Hepatocyte (in vitro differentiated cells): ENCODE measurements at regions not wholly inside any gene's neighbourhood (a gene's known extent, or its start where the extent isn't known, plus 50 kb on each side); places are given as distances from the start of the nearest gene placed in this dataset.

Experiments used
- EZH2 ChIP-seq: fragments of 200-600 bp; sonication (generic); IDR thresholded peaks from 2 replicates; pipeline ENCODE4 v1.6.1; 2016; ENCODE audit warnings: antibody characterized with exemption, mild to moderate bottlenecking, borderline replicate concordance
- TF ChIP-seq, protein P1 (sequence below): fragments of 200-600 bp; sonication (generic); IDR thresholded peaks from 2 replicates; pipeline ENCODE4 v1.5.1; 2016; ENCODE audit warnings: antibody characterized with exemption, mild to moderate bottlenecking; ENCODE audit not compliant: poor library complexity

- no peak for TF ChIP-seq EZH2
- TF ChIP-seq, protein P1, sequence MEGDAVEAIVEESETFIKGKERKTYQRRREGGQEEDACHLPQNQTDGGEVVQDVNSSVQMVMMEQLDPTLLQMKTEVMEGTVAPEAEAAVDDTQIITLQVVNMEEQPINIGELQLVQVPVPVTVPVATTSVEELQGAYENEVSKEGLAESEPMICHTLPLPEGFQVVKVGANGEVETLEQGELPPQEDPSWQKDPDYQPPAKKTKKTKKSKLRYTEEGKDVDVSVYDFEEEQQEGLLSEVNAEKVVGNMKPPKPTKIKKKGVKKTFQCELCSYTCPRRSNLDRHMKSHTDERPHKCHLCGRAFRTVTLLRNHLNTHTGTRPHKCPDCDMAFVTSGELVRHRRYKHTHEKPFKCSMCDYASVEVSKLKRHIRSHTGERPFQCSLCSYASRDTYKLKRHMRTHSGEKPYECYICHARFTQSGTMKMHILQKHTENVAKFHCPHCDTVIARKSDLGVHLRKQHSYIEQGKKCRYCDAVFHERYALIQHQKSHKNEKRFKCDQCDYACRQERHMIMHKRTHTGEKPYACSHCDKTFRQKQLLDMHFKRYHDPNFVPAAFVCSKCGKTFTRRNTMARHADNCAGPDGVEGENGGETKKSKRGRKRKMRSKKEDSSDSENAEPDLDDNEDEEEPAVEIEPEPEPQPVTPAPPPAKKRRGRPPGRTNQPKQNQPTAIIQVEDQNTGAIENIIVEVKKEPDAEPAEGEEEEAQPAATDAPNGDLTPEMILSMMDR, result no peak
Measured at GRCh38 chr3:116834816-116835215, 125.2 kb downstream of the TUSC7 start.
